Esophagus squamous epithelium (tissue), 4 donors: ENCODE measurements at regions not wholly inside any gene's neighbourhood (a gene's known extent, or its start where the extent isn't known, plus 50 kb on each side); places are given as distances from the start of the nearest gene placed in this dataset.

Experiments
- POLR2A ChIP-seq, 4 donors: fragments of 450-650 bp; IDR thresholded peaks; one replicate each; pipeline ENCODE4 v1.6.1; 2017; ENCODE audit warnings: antibody characterized with exemption in 4 of 4, mild to moderate bottlenecking in 4 of 4, moderate library complexity in 3 of 4
- TF ChIP-seq, protein P1 (sequence below), 6 experiments: fragments of 450-650 bp in 4 of 6; fragments of 200-600 bp in 2 of 6; sonication (generic) in 2 of 6; IDR thresholded peaks; one replicate each; pipeline ENCODE4 v1.5.1; 2016 to 2019; ENCODE audit warnings: antibody characterized with exemption in 6 of 6, mild to moderate bottlenecking in 4 of 6, moderate library complexity in 4 of 6

DNA sequence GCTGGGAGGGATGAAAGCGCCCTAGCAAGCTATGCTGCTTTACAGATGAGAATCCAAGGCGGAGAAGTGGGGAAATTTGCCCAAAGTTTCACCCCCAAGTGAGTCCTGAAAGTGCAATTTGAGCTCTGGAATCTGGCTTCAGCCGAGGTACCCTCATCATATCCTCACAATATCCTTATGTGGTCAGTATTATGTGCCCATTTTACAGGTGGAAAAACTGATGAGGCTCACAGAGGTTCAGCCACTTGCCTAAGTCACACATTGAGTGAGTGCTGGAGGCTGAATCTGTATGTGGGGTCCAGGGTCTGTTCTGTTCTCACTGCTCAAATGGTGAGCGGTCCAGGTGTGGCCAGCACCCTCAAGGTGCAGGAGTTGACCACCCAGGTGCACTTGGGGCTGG lies 85.3 kb downstream of the MATN1 start:
- TF ChIP-seq, protein P1, sequence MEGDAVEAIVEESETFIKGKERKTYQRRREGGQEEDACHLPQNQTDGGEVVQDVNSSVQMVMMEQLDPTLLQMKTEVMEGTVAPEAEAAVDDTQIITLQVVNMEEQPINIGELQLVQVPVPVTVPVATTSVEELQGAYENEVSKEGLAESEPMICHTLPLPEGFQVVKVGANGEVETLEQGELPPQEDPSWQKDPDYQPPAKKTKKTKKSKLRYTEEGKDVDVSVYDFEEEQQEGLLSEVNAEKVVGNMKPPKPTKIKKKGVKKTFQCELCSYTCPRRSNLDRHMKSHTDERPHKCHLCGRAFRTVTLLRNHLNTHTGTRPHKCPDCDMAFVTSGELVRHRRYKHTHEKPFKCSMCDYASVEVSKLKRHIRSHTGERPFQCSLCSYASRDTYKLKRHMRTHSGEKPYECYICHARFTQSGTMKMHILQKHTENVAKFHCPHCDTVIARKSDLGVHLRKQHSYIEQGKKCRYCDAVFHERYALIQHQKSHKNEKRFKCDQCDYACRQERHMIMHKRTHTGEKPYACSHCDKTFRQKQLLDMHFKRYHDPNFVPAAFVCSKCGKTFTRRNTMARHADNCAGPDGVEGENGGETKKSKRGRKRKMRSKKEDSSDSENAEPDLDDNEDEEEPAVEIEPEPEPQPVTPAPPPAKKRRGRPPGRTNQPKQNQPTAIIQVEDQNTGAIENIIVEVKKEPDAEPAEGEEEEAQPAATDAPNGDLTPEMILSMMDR (IDR thresholded peaks at IDR 0.05) = no peak
- TF ChIP-seq POLR2A (IDR thresholded peaks at IDR 0.05) = no peak
